HG02884 (cell line): ENCODE measurements at regions not wholly inside any gene's neighbourhood (a gene's known extent, or its start where the extent isn't known, plus 50 kb on each side); places are given as distances from the start of the nearest gene placed in this dataset.
A peak's percentile ranks its signal among the peaks of the same experiment; 100 is the strongest.

Experiments
- ATAC-seq: cut with Tn5 transposase; IDR thresholded peaks from one replicate; pipeline ENCODE4 v1.9.1; 2021; ENCODE audit warnings: mild to moderate bottlenecking, moderate library complexity; ENCODE audit not compliant: unreplicated experiment

DNA sequence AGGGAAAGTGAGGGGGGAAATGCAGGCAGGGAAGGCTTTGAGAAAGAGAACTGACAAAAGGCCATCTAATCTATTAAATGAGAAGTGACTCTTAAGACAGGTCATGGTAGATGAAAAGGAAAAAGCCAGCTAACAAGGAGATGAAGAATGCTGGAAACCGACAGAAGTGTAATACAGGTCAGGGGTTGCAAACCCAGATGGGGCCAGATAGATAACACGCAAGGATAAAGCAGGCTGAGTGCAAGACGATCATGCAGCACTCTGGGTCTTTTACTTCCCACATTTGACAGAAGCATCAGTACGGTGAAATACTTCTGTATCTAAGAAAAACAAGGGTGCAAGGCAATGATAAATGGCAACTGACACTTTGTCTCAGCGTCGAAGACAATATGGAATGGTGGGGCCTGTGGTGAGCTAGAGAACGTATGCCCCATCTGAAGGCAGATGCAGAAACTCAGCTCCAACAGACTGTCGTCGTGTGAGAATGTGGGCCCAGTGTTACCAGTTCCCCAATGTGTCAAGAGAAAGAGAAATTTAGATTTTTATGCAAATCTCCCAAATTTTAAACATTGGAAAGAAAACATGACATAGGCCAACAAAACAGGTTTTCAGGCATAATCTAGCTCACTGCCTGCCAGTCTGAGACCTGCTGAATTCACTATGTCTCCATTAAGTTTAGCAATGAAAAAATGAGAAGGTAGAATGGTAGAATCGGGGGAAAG is 187.4 kb downstream of the PHLDA1 start:
- no peak for ATAC-seq

DNA sequence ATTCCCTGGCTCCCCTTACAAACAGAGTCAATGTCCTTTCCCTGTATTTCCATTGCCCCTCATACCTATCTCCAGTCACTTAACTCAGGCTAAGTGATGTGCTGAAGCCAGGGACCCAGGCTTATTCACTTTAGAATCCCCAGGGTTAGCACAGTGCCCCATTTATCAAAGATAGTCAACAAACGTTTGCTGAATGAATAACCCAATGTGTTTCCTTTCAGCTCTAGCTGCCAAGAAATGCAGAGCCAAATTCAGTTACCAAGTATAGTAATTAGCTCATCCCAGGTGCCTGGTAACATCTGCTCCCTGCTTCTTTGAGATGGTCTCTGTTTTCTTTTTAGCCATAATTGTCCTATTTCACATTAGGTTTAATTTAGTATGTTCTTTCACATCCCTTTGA is 189.5 kb downstream of the PHLDA1 start:
- no peak for ATAC-seq

DNA sequence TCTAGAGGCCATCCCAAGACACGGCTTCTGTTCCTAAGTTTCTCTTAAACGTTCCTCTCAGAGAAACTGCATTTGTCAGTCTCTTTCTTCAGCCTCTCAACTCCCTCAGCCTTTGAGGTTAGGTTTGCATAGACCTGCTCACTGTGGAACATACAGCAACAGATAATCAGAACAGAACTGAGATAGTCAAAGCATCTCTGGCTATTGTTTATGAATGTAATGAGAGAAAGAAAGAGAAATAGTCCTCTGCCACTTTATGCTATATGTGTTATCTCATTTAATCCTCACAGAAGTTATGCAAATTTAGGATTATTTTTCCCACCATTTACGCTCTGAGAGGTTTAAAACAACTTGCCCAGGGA is 190.6 kb downstream of the PHLDA1 start:
- peak; percentile 53 for ATAC-seq

DNA sequence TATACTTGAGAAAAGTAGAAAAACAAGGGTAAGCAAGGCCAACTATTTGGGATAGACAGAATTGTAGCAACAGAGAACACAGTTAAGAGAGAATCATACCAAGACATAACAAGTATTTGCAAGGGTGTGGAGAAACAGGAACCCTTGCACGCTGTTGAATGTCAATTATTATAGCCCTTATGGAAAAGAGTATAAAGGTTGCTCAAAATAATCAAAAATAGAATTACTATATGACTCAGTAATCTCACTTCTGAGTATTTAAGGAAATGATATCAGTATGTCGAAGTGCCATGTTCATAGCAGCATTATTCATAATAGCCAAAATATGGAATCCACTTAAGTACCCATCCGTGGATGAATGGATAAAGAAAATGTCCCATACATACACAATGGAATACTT is 193.3 kb downstream of the PHLDA1 start:
- no peak for ATAC-seq

DNA sequence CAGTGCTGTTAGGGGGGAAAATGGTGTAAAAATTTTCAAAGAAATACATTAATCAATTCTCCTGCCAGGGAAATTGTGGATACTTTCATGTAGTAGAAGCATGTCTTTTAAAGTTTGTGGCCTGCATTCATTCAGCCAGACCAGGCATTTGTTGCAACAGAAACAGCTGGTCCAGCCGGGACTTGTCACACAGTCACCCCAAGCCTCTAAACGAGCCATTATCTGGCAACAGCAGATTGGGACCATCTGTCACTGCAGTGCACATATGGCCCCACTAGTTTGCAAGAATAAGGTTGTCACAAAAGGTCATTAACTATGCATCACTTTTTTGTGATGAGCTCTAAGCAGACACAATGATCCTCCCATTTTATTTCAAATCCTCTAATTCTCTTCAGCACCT is 193.9 kb downstream of the PHLDA1 start:
- no peak for ATAC-seq

DNA sequence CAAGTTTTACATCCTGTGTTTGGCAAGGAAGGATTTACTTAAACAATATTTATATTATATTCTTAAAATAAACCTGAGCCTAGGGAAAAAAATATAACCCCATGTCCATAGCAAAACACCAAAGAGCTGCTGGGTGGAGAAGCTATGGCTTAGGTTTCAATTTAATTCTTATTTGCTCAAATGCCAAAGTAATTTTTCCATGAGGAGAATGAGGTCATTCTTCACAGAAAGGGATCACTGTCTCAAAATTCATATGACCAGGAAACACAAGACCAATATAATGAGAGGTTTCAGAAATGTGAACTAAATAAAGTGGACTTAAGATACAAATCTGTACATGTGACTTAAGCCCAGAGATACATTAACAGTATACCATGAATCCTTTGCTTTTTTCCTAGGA is 195.0 kb downstream of the PHLDA1 start:
- no peak for ATAC-seq

DNA sequence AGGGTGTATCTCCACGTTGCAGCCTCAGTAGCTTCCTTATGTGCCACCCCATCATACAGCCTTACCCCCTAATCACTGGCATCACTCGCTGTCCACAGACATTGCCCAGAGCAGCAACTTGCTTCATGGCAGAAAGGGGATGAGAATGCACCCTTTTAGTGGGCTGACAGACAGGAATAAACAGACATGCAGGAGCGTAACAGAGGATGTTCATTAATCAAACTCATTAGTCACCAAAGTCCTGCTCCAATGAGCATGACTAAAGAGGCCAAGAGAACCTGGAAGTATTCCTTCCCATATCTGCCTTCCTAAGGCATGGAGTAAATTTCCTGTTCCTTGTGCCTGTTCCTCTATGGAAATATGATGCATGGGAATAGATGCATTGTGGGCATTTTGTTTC is 197.0 kb downstream of the PHLDA1 start:
- no peak for ATAC-seq

DNA sequence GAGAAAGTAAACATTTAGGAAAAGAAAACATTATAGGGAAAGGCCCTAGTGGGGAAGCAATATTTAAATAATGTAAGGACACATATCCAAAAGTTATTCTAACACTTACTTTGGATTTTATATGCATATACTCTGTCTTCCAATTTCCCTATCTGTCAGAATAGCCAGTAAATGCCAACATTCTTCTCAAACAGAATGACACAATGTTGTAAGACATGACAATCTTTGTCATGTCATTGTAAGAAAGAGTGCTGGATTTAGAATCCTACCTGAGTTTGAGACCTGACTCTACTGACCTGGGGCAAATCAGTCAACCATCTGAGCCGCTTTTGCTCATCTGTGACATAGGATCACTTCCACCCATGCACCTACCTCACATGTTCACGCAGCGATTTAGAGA is 198.3 kb downstream of the PHLDA1 start:
- no peak for ATAC-seq

DNA sequence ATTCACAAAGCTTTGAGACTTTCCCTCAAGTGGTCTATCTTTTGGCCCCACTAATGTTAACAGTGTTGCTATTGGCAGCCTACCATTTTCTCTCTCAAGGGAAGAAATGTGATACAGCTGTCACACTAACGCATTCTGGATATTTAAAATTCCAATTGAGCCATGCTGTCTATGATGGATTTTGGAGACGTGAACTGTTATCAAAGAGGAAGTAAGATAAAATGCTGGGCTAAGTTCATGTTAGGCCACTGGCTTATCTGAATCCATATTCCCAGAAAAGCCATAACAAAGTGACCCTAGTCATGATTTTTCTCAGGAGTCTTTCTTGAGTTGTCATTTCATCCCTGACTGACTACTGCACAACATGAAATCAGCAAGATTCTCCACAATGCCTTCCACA is 200.2 kb downstream of the PHLDA1 start:
- ATAC-seq = no peak

DNA sequence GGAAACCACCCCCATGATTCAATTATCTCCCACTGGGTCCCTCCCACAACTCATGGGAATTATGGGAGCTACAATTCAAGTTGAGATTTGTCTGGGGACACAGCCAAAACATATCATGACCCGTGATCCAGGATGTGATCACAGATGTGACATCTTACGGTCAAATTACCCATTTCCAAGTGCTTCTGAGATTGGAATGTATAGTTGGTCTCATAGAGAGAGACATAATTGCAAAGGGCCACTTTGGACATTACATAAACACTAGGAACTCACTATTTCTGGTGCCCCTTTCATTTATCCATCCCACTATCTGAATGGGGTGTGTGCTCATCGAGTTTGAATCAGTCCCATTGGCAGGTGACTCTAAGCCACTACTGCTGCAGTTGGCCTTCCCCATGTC is 204.5 kb downstream of the PHLDA1 start:
- ATAC-seq = no peak

DNA sequence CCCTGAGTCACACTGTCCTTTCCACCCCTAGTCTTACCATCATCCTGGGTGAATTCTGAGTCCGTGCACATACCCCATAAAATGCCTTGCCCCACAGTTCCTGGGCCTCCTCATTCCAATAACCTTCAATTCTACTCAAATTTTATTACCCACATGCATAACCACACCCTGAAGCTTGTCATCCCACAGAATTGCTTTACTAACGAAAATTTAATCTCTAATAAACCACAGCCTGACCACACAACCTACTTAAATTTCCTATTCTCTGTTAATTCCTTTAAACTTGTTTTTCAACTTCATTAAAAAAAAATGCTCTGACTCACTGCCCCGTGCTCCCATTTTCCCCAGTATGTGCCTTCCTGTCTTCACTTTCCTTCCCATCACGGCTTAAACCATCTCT is 205.9 kb downstream of the PHLDA1 start:
- no peak for ATAC-seq

DNA sequence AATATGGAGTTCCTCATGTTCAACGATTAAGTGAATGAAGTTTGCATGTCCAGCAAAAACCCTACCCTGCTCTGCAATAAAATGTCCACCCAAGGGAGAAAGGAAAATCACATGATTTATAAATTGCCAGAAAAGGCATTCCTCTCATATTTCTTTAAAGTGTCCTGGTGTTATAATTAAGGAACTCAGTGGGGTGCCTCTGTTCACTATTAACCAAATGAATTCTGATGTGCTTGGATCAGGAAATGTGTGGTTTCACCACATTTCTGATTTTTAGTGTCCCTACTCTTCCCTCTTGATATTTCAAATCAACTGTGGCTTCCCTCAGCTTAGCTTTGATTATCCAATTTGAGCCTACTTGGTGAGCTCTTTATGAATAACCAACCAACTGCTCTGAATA is 208.1 kb downstream of the PHLDA1 start:
- ATAC-seq = no peak

DNA sequence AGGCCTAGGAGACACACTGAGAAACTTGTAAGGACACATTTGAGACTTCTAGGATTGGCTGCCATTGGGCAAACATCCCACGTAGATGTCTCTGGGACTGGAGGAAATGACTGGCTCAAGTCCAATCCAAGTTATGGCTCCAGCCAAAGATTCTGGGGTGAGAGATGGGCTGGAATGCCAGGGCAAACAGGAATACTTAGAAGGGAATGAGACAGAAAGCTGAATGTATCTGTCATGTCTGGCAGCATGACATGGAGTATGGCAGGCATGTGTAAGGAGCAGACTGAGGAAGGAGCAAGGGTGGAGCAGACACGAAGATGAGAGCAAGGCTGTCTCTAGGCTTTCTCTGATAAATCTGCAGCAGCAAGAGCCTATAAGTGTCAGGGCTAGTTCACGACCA is 209.2 kb downstream of the PHLDA1 start:
- no peak for ATAC-seq

DNA sequence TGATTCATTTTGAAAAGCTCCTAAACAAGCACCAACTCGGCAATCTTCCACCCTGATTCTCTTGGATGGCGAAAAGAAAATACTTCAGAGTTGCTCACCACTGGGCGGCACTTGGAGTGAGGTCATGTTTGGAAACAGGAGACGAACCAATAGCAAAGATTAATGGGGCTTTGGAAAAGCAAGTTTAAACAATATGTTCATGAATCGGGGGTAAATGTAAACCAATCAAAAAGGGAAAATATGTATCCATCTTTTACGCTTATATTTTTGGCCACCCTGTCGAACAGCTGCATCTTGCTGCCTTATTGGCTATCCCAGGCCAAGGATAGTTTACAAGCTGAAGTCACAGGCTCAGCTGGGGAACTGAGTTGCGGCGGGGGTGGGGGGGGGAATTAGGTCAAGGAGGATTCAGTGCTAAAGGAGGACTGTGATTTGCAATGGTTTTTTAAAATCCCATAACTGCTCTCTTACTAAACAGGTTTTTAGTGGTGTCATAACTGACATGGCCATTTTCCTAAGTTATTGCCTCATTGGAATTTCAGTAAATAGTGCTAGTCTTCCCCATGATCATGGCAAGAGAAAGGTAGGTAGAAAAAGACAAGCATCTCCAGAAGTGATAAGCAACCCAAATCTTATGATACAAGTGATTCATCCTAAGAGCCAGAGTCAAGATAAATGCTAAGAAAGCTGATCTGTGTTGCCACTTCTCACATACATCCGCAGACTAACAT is 210.6 kb downstream of the PHLDA1 start:
- no peak for ATAC-seq

DNA sequence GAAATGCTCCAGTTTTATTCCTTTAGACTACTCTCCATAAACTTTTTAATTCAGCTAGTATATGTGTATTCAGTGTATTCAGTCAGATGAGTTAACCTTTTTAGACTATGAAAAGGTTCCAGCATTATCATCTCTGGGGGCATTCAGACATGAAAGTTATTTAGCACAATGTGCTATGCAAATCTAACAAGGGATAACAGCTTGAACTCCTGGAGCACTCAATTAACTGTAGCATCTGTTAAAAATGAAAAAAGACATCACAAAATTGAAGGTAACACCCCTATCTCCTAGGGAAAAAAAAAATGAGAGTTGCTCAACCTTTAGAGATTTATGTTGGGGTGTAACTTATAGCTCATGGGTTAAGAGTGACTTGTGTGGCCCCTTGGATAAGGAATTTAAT is 211.5 kb downstream of the PHLDA1 start:
- ATAC-seq = no peak

DNA sequence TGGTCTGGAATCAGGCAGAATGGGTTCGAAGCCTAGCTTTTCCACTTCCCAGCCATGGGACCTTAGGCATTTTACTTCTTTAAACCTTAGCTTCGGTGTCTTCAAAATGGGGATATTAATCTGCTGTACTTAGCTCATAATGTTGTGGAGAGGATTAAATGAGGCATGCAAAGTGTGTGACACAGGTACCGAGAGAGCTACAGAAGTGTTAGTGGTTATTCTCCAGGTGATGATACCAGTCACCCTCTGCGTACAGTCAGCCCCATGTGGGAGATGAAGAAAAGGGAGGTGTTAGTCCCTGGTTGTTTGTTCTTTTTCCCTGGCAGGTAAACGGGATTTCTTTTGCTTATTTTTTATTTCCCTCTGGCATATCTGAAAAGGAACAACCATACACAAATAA is 212.1 kb downstream of the PHLDA1 start:
- ATAC-seq = no peak

DNA sequence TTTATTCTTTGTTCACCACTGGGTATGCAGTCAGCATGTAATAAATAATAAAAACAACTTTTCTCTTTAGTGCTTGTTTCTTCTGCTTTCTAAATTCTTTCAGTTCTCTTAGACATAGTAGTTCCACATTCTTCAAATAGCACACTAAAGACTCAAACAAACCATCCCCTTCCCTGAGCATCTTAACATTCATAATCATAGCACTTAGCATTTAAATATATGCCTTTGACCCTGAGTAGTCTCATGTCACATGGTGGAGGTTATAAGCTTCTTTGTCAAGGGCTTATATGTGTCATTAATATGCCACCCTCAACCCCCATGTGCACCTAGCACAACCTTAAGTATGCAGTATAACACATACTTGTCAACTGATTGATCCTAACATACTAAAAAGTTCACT is 212.7 kb downstream of the PHLDA1 start:
- ATAC-seq = no peak

DNA sequence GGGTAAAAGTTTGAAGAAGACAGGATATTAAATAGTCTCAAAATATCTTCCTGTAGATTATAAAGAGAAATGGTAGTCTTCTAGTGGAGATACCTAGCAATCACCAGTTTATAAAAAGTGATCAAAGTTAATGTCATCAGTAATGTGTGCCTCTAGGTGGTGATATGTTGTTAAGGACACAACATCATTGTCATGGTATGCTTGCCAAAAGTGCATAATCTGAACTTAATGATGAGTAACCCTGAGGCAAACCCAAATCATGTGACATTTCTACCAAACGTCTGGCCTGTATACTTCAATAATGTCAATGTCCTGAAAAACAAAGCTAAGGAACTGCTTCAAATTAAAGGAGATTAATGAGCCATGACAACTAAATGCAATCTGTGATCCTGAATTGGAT is 214.7 kb downstream of the PHLDA1 start:
- ATAC-seq = no peak

DNA sequence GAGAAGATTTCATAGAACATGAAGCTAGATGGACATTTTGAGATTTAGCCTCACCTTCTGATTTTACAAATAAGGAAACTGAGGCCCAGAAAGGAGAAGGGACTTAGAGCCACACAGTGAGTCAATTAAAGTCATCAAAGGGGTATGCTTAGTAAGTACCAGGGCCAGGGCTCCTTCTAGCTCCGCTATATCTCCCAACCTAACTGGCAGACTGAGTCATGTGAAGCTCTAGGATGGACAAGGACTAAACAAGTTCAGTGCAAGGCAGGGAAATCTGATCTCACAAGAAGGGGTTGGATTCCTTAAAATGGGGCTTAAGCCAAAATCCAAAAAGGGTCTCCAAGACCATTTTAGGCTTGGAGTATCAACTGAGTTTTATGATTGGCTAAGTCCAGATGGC is 215.8 kb downstream of the PHLDA1 start:
- ATAC-seq = no peak

DNA sequence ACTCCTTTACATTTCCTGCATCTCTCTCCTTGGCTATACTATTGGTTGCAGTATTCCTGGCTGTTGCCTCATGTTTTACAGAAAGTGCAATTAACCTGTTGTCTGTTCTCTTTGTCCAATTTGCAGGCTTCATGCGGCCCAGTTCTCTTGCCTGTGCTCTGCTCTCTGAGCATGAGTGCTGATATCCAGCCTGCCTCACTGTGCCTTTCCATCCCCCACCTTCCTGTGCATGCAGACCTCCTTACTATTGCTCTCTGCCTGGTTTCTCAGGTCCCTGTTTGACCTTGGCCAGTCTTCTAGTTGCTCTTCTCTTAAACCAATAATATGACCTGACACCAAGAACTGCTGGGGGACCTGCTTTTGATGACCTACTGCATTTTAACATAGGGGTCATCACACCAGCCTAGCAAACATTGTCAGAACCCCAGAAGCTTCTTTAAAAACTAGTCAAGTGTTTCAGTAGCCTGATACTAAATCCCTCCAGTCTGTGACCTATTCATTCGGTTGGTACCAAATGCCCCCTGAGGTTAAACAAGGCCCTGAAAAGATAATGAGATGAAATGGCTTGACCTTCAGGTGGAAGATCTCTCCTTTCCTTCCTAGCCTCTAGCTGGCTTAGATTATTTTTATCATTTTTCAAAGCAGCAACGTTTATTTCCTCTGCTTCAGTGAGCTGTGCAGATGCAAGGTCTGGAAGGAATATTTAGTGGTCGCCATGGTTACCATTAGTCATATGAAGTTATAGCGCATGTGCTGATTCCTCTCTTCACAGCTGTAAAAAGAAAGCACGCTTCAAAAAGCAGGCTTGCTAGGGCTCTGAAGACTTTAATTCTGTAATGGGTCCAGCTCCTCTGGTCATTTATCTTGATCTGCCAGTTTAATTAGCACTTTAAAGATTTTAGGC is 216.5 kb downstream of the PHLDA1 start:
- ATAC-seq = peak; percentile 44

DNA sequence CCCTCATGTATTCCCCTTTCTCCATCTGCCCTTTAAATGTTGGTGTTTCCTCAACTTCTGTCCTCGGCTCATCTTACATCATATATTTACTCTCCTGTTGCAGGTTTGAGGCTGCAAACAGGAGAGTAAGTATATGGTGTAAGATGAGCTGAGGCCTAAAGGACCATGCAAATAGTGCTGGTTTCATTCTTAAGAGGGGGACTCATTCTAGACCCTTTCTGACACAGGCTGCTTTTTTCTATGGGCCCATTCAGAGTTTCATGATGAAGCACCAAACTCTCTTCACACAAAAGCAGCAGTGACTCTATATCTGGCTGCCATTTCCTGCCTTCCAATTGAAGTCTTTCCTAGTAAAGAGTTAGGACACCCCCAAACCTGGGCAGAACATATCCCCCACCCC is 218.5 kb downstream of the PHLDA1 start:
- ATAC-seq = no peak
